GM12891 (cell line): ENCODE measurements at regions not wholly inside any gene's neighbourhood (a gene's known extent, or its start where the extent isn't known, plus 50 kb on each side); places are given as distances from the start of the nearest gene placed in this dataset.

Experiments
- POLR2A ChIP-seq: IDR thresholded peaks from 2 replicates; pipeline ENCODE4 v1.6.1; 2011; ENCODE audit warnings: low read depth, low read length, control low read depth
- TAF1 ChIP-seq: IDR thresholded peaks from 2 replicates; pipeline ENCODE4 v1.6.1; 2011; ENCODE audit warnings: low read depth, low read length, control low read depth

GRCh38 chr4:59374416-59374815 lies 1825.7 kb upstream of the ADGRL3 start:
- TF ChIP-seq POLR2A: no peak
- TF ChIP-seq TAF1: no peak
